CD4-positive, alpha-beta T cell (primary cell): ENCODE measurements at regions not wholly inside any gene's neighbourhood (a gene's known extent, or its start where the extent isn't known, plus 50 kb on each side); places are given as distances from the start of the nearest gene placed in this dataset.

Experiments used
- ATAC-seq: fragments of 200-7000 bp; cut with Tn5 transposase; one replicate; pipeline ENCODE4 v1.10.0; 2022; ENCODE audit warnings: mild to moderate bottlenecking; ENCODE audit not compliant: poor library complexity
- CTCF ChIA-PET: fragments of 350-600 bp; sonication (Branson Sonifier 250); formaldehyde crosslinking; loops from one replicate; lab custom pipeline; 2021; ENCODE audit warnings: antibody characterized with exemption, inconsistent platforms; lab: Charles Lee
- POLR2A ChIA-PET: fragments of 350-600 bp; sonication (Branson Sonifier 250); formaldehyde crosslinking; loops from one replicate; lab custom pipeline; 2021; ENCODE audit warnings: antibody characterized with exemption, inconsistent platforms; lab: Charles Lee
- DNase-seq, 14 experiments: peaks; one replicate each; pipeline ENCODE4 v3.0.0-alpha.2; 2013 to 2020; ENCODE audit warnings: mixed read lengths in 2 of 14
- H3K27ac ChIP-seq, 2 donors: one replicate each; pipeline versions ENCODE4 v1.5.1 to v1.7.0; 2013; ENCODE audit warnings: low read length in 2 of 2, low read depth in 1 of 2, mild to moderate bottlenecking in 1 of 2
- H3K27me3 ChIP-seq, 2 experiments: 1 replicate in 1 of 2; 2 replicates in 1 of 2; pipeline versions ENCODE4 v1.6.1 to v1.7.0; 2013; ENCODE audit warnings: low read length in 2 of 2, control low read depth in 1 of 2, mild to moderate bottlenecking in 1 of 2, moderate library complexity in 1 of 2; ENCODE audit not compliant: insufficient read depth in 2 of 2, control insufficient read depth in 1 of 2
- H3K36me3 ChIP-seq: one replicate; pipeline ENCODE4 v1.6.1; 2013; ENCODE audit warnings: low read length, control low read depth; ENCODE audit not compliant: insufficient read depth
- H3K4me1 ChIP-seq: one replicate; pipeline ENCODE4 v1.6.1; 2013; ENCODE audit warnings: low read length, control low read depth; ENCODE audit not compliant: insufficient read depth
- H3K4me3 ChIP-seq: one replicate; pipeline ENCODE4 v1.5.1; 2013; ENCODE audit warnings: mild to moderate bottlenecking, low read length, moderate library complexity
- H3K9me3 ChIP-seq, 2 experiments: 1 replicate in 1 of 2; 2 replicates in 1 of 2; pipeline versions ENCODE4 v1.6.1 to v1.7.0; 2013; ENCODE audit warnings: low read length in 2 of 2, mild to moderate bottlenecking in 2 of 2, control low read depth in 1 of 2, moderate library complexity in 1 of 2; ENCODE audit not compliant: control insufficient read depth in 1 of 2, insufficient read depth in 1 of 2
- H3K27ac Mint-ChIP-seq: one replicate; pipeline ENCODE4 v1.8.0; 2020; ENCODE audit warnings: mixed read lengths
- H3K27me3 Mint-ChIP-seq: one replicate; pipeline ENCODE4 v1.8.0; 2021; ENCODE audit warnings: mixed read lengths
- H3K36me3 Mint-ChIP-seq: one replicate; pipeline ENCODE4 v1.8.0; 2021; ENCODE audit warnings: low read depth, mixed read lengths
- H3K4me1 Mint-ChIP-seq: one replicate; pipeline ENCODE4 v1.8.0; 2021; ENCODE audit warnings: low read depth, mixed read lengths
- H3K4me3 Mint-ChIP-seq: one replicate; pipeline ENCODE4 v1.8.0; 2020; ENCODE audit warnings: mild to moderate bottlenecking, mixed read lengths
- H3K9me3 Mint-ChIP-seq: one replicate; pipeline ENCODE4 v1.8.0; 2020; ENCODE audit warnings: mixed read lengths
- CTCF ChIP-seq: fragments of 200-600 bp; IDR thresholded peaks from one replicate; pipeline ENCODE4 v1.8.0; 2022; ENCODE audit warnings: antibody characterized with exemption, mild to moderate bottlenecking
- intact Hi-C, 2 experiments: fragments of 100-400 bp; cut with DNase I in 1 of 2; cut with micrococcal nuclease in 1 of 2; formaldehyde crosslinking; loops; one replicate each; pipeline versions ENCODE4 v1.15.1 to v1.9.0; 2023 to 2025; cut with DNase I, micrococcal nuclease

- no peaks in the 10 kb centered on the region for H3K36me3 ChIP-seq
- H3K9me3 Mint-ChIP-seq, result no peaks in the 10 kb centered on the region
- no peaks in the 10 kb centered on the region for H3K27me3 Mint-ChIP-seq
- no peaks in the 10 kb centered on the region for H3K36me3 Mint-ChIP-seq
- no peak overlapping the region for H3K27ac ChIP-seq
- DNase-seq (no peak), ATAC-seq (no peak)
- H3K4me3 ChIP-seq, result no peak overlapping the region
- ChIA-PET POLR2A (no interaction called here), CTCF (no interaction called here)
- intact Hi-C loops, result no loop called here
- no peaks in the 10 kb centered on the region for H3K9me3 ChIP-seq
- no peak for TF ChIP-seq CTCF
- H3K4me1 Mint-ChIP-seq, result no peaks in the 10 kb centered on the region
- no peaks in the 10 kb centered on the region for H3K4me1 ChIP-seq
- H3K27me3 ChIP-seq, result no peaks in the 10 kb centered on the region
- H3K27ac Mint-ChIP-seq, result no peak overlapping the region
- no peak overlapping the region for H3K4me3 Mint-ChIP-seq
These were observed 357.6 kb upstream of the NR5A2 start for GRCh38 chr1:199669916-199670315.

- no peak overlapping the region for H3K4me3 ChIP-seq
- ChIA-PET POLR2A (no interaction called here), CTCF (no interaction called here)
- no peak for TF ChIP-seq CTCF
- no peaks in the 10 kb centered on the region for H3K36me3 ChIP-seq
- no peak overlapping the region for H3K27ac ChIP-seq
- H3K27me3 Mint-ChIP-seq, result no peaks in the 10 kb centered on the region
- no peak overlapping the region for H3K27ac Mint-ChIP-seq
- no peak overlapping the region for H3K4me3 Mint-ChIP-seq
- no peaks in the 10 kb centered on the region for H3K4me1 ChIP-seq
- H3K36me3 Mint-ChIP-seq, result no peaks in the 10 kb centered on the region
- intact Hi-C loops, result no loop called here
- H3K9me3 ChIP-seq, result no peaks in the 10 kb centered on the region
- DNase-seq, result no peak
- ATAC-seq, result no peak
- no peaks in the 10 kb centered on the region for H3K9me3 Mint-ChIP-seq
- no peaks in the 10 kb centered on the region for H3K27me3 ChIP-seq
- H3K4me1 Mint-ChIP-seq, result no peaks in the 10 kb centered on the region
These were observed 355.8 kb upstream of the NR5A2 start for GRCh38 chr1:199671684-199672083.

GRCh38 chr1:199675937-199676336 is 351.6 kb upstream of the NR5A2 start:
- Histone ChIP-seq H3K27me3 (no peaks in the 10 kb centered on the region), H3K4me1 (no peaks in the 10 kb centered on the region), H3K27ac (no peak overlapping the region), H3K36me3 (no peaks in the 10 kb centered on the region), H3K4me3 (no peak overlapping the region), H3K9me3 (no peaks in the 10 kb centered on the region)
- TF ChIP-seq CTCF, result no peak
- Mint-ChIP-seq H3K27ac (no peak overlapping the region), H3K4me3 (no peak overlapping the region), H3K27me3 (no peaks in the 10 kb centered on the region), H3K9me3 (no peaks in the 10 kb centered on the region), H3K4me1 (no peaks in the 10 kb centered on the region), H3K36me3 (no peaks in the 10 kb centered on the region)
- ChIA-PET POLR2A (no interaction called here), CTCF (no interaction called here)
- intact Hi-C loops, result no loop called here
- no peak for ATAC-seq
- DNase-seq, result no peak
